A673 (cell line): ENCODE measurements at regions not wholly inside any gene's neighbourhood (a gene's known extent, or its start where the extent isn't known, plus 50 kb on each side); places are given as distances from the start of the nearest gene placed in this dataset.

Source experiments
- BruUV-seq: library from RNA; stranded (reverse); fragments of 400-500 nt; replicated peaks from 2 replicates; lab custom pipeline; 2021; lab: Mats Ljungman, UMichigan
- CTCF ChIA-PET: fragments of 300-600 bp; sonication (Branson Sonifier 250); formaldehyde crosslinking; loops from one replicate; lab custom pipeline; 2022; ENCODE audit warnings: antibody characterized with exemption; lab: Charles Lee
- POLR2A ChIA-PET: fragments of 300-600 bp; sonication (Branson Sonifier 250); formaldehyde crosslinking; loops from one replicate; lab custom pipeline; 2022; ENCODE audit warnings: antibody characterized with exemption; ENCODE audit not compliant: low non-redundant PET; lab: Charles Lee
- DNase-seq: peaks from one replicate; pipeline ENCODE4 v3.0.0-alpha.2; 2015; ENCODE audit warnings: low spot score
- H3K27ac ChIP-seq: fragments of 200-600 bp; sonication (generic); 2 replicates; pipeline ENCODE4 v1.5.1; 2016; ENCODE audit warnings: mixed run types, low read depth, mild to moderate bottlenecking, mixed read lengths, antibody characterized with exemption, low read length; ENCODE audit not compliant: poor library complexity, severe bottlenecking
- H3K27me3 ChIP-seq: fragments of 200-600 bp; sonication (generic); replicated peaks from 2 replicates; pipeline ENCODE4 v1.6.1; 2017; ENCODE audit warnings: mixed run types, low read depth, mild to moderate bottlenecking, mixed read lengths, antibody characterized with exemption, low read length; ENCODE audit not compliant: insufficient read depth, poor library complexity
- H3K36me3 ChIP-seq: fragments of 200-600 bp; sonication (generic); 2 replicates; pipeline ENCODE4 v1.6.1; 2016; ENCODE audit warnings: mixed run types, mild to moderate bottlenecking, mixed read lengths, antibody characterized with exemption, low read length; ENCODE audit not compliant: insufficient read depth, poor library complexity, severe bottlenecking
- H3K4me1 ChIP-seq: fragments of 200-600 bp; sonication (generic); 2 replicates; pipeline ENCODE4 v1.6.1; 2017; ENCODE audit warnings: mixed run types, mild to moderate bottlenecking, mixed read lengths, antibody characterized with exemption, low read length; ENCODE audit not compliant: insufficient read depth, poor library complexity, severe bottlenecking
- H3K4me3 ChIP-seq: fragments of 200-600 bp; sonication (generic); 2 replicates; pipeline ENCODE4 v1.5.1; 2016; ENCODE audit warnings: low read depth, mixed run types, mild to moderate bottlenecking, mixed read lengths, low read length; ENCODE audit not compliant: poor library complexity, severe bottlenecking
- H3K9me3 ChIP-seq: fragments of 200-600 bp; sonication (generic); 2 replicates; pipeline ENCODE4 v1.6.1; 2016; ENCODE audit warnings: mixed run types, low read depth, mild to moderate bottlenecking, mixed read lengths, antibody characterized with exemption, low read length; ENCODE audit not compliant: poor library complexity, severe bottlenecking
- EZH2 ChIP-seq: fragments of 200-600 bp; sonication (generic); IDR thresholded peaks from 2 replicates; pipeline ENCODE4 v1.6.1; 2017; ENCODE audit warnings: borderline replicate concordance, low read depth, mild to moderate bottlenecking, mixed read lengths, antibody characterized with exemption, low read length; ENCODE audit not compliant: poor library complexity, severe bottlenecking
- intact Hi-C: fragments of 100-400 bp; cut with micrococcal nuclease; formaldehyde crosslinking; loops from one replicate; pipeline ENCODE4 v1.10.0; 2022; ENCODE audit not compliant: unreplicated experiment
- TF ChIP-seq, protein P1 (sequence below): fragments of 300-800, 200-600 bp; sonication (generic); conservative IDR thresholded peaks from 2 replicates; pipeline ENCODE4 v1.5.1; 2017; ENCODE audit warnings: low read depth, mild to moderate bottlenecking, antibody characterized with exemption, low read length, moderate library complexity, mixed read lengths

DNA sequence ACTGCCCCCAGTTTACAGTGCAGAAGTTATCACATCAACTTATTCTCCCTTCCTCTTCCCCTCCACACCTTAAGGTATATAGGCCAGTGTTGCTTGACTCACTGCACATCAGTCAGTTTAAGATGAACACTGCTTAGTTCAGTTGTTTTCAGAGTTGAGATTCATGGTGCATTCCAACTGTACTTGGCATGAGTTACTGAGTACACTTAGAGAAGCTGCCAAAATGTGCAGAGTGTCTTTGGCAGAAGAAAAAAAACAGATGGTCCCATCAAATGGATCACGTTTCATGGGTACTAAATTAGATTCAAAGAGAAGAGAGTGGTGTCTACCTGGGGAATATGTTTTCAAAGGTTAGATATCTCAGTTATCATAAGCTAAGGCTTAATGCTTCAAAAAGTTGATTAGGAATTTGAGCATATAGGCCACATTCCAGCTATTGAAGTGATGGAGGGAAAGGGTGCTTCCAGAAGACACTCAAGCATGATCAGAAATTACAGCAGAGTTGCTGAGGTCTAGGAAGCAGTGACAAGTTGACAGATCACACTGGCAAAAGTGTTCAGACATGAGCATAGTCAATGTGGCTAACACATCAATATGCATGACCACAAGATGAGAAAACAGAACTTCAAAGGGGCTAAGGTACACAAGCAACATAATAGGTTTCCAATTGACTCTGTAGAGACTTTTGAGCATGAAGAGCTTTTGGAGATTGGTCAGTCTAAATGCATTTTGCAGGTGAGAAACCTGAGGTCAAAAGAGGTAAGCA lies 579.2 kb upstream of the CELF2 start:
- CTCF ChIA-PET: no interaction called here
- no peaks in the 10 kb centered on the region for H3K4me1 ChIP-seq
- no peak overlapping the region for H3K27ac ChIP-seq
- H3K27me3 ChIP-seq: no peaks in the 10 kb centered on the region
- intact Hi-C loops: no loop called here
- no peaks in the 10 kb centered on the region for H3K36me3 ChIP-seq
- no peak for TF ChIP-seq EZH2
- TF ChIP-seq, protein P1, sequence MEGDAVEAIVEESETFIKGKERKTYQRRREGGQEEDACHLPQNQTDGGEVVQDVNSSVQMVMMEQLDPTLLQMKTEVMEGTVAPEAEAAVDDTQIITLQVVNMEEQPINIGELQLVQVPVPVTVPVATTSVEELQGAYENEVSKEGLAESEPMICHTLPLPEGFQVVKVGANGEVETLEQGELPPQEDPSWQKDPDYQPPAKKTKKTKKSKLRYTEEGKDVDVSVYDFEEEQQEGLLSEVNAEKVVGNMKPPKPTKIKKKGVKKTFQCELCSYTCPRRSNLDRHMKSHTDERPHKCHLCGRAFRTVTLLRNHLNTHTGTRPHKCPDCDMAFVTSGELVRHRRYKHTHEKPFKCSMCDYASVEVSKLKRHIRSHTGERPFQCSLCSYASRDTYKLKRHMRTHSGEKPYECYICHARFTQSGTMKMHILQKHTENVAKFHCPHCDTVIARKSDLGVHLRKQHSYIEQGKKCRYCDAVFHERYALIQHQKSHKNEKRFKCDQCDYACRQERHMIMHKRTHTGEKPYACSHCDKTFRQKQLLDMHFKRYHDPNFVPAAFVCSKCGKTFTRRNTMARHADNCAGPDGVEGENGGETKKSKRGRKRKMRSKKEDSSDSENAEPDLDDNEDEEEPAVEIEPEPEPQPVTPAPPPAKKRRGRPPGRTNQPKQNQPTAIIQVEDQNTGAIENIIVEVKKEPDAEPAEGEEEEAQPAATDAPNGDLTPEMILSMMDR: no peak
- POLR2A ChIA-PET: no interaction called here
- DNase-seq: no peak
- no peak overlapping the region for H3K4me3 ChIP-seq
- peaks cover 7% of the 10 kb centered on the region for H3K9me3 ChIP-seq
- no TSS peak for BruUV-seq

DNA sequence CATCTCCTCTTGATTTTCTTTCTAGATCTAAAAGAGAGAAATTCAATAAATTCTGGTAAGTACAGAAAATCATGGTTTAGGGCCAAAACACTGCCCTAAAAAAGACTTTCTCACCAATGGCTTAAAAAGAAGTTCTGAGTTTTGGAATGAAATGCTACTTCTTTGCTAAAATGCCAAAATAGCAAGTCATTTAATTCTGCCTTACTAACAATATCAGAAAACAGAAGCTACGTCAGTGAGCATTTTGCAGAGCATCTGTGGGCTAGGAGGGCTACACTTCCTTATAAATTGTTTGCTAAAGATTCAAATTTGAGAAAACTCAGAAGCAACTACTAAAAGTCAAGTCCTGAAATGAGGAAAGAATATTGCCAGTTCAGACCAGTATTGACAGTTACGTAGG lies 560.8 kb upstream of the CELF2 start:
- ChIA-PET CTCF (no interaction called here), POLR2A (no interaction called here)
- no peak for DNase-seq
- H3K4me1 ChIP-seq: no peaks in the 10 kb centered on the region
- TF ChIP-seq EZH2: no peak
- TF ChIP-seq, protein P1: no peak
- H3K27ac ChIP-seq: no peak overlapping the region
- intact Hi-C loops: no loop called here
- H3K4me3 ChIP-seq: no peak overlapping the region
- no peaks in the 10 kb centered on the region for H3K36me3 ChIP-seq
- no TSS peak for BruUV-seq
- no peaks in the 10 kb centered on the region for H3K27me3 ChIP-seq
- H3K9me3 ChIP-seq: no peaks in the 10 kb centered on the region

DNA sequence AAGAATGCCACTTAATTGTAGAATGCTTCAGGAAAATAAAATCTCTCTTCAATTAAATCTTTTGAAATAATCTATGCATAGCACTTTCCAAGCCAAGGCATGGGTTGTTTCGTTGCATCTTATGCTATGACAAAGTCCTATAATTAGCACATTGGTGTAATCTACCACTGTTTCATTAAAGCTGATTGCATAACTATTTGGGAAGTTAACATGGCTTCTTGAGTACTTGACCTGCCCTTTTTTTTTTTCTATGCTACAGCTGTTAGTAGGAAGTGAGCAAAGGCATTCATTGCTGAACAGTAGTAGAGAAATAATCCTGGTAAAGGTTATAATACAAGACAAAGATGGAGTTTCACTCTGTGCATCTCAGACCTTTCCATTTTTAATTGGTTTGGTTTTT lies 557.2 kb upstream of the CELF2 start:
- no peak overlapping the region for H3K4me3 ChIP-seq
- no peak overlapping the region for H3K27ac ChIP-seq
- no peak for DNase-seq
- CTCF ChIA-PET: no interaction called here
- no peak for TF ChIP-seq EZH2
- TF ChIP-seq, protein P1: no peak
- no peaks in the 10 kb centered on the region for H3K4me1 ChIP-seq
- no TSS peak for BruUV-seq
- H3K9me3 ChIP-seq: no peaks in the 10 kb centered on the region
- no peaks in the 10 kb centered on the region for H3K36me3 ChIP-seq
- POLR2A ChIA-PET: no interaction called here
- intact Hi-C loops: no loop called here
- H3K27me3 ChIP-seq: no peaks in the 10 kb centered on the region
